ENCODE measurements at regions not wholly inside any gene's neighbourhood (a gene's known extent, or its start where the extent isn't known, plus 50 kb on each side); places are given as distances from the start of the nearest gene placed in this dataset.

DNA sequence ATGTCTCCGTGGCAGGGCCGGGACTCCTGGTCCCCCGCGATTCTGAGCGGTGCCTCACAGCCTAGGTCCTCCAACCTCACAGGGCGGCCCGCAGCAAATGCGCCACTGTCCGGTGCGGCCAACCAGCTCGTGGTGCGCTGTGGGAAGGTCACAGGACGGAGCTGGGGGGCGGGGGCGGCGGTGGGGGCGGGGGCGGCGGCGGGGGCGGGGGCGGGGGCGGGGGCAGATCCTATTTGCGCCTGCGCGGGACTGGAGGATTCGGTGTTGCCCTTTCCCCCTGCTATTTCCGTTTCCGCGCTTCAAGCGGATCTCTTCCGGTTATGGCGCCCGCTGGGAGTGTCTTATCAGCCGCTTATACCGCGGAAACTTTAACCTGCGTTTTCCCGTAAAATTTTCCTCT is 106.7 kb upstream of the SNRPN start:
- TF ChIP-seq EZH2 (IDR thresholded peaks at IDR 0.05; ENCODE audit: borderline replicate concordance, insufficient read depth, low read depth, low read length, poor library complexity, severe bottlenecking) = no peak
- TF ChIP-seq, protein P1, sequence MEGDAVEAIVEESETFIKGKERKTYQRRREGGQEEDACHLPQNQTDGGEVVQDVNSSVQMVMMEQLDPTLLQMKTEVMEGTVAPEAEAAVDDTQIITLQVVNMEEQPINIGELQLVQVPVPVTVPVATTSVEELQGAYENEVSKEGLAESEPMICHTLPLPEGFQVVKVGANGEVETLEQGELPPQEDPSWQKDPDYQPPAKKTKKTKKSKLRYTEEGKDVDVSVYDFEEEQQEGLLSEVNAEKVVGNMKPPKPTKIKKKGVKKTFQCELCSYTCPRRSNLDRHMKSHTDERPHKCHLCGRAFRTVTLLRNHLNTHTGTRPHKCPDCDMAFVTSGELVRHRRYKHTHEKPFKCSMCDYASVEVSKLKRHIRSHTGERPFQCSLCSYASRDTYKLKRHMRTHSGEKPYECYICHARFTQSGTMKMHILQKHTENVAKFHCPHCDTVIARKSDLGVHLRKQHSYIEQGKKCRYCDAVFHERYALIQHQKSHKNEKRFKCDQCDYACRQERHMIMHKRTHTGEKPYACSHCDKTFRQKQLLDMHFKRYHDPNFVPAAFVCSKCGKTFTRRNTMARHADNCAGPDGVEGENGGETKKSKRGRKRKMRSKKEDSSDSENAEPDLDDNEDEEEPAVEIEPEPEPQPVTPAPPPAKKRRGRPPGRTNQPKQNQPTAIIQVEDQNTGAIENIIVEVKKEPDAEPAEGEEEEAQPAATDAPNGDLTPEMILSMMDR (IDR thresholded peaks at IDR 0.05) = no peak
- no peak overlapping the region for H3K4me3 ChIP-seq (ENCODE audit: control extremely low read depth in 1 of 5, extremely low read depth in 1 of 5, insufficient read depth in 1 of 5, low read depth in 2 of 5, low read length in 4 of 5)
- H3K79me2 ChIP-seq (ENCODE audit: control insufficient read depth, insufficient read depth, low read length) = no peaks in the 10 kb centered on the region
- no peaks in the 10 kb centered on the region for H3K27me3 ChIP-seq (replicated peaks in 1 of 4; ENCODE audit: control extremely low read depth in 1 of 4, control insufficient read depth in 3 of 4, insufficient read depth in 4 of 4, low read length in 3 of 4)
- H3K9me3 Mint-ChIP-seq (ENCODE audit: insufficient read depth) = no peaks in the 10 kb centered on the region
- ChIA-PET CTCF (no interaction called here), POLR2A (no interaction called here)
- ATAC-seq (ENCODE audit: low read depth) (no peak), DNase-seq (no peak)
- H2AFZ ChIP-seq (ENCODE audit: insufficient read depth, low read depth, low read length, poor library complexity, severe bottlenecking) = no peak overlapping the region
- H3K4me1 Mint-ChIP-seq = peaks cover 2% of the 10 kb centered on the region
- H3K9me3 ChIP-seq (ENCODE audit: control extremely low read depth in 1 of 3, control insufficient read depth in 2 of 3, insufficient read depth in 1 of 3, low read length in 2 of 3) = peaks cover 0 to 18% (median 4%) of the 10 kb centered on the region in 3 donors
- H3K4me2 ChIP-seq (replicated peaks; ENCODE audit: low read depth, low read length, poor library complexity, severe bottlenecking) = peak overlapping the region; percentile 33
- H3K4me3 Mint-ChIP-seq = peak overlapping the region; percentile 57
- H4K20me1 ChIP-seq (ENCODE audit: control insufficient read depth, insufficient read depth, low read length, poor library complexity, severe bottlenecking) = no peaks in the 10 kb centered on the region
- no peak overlapping the region for H3K27ac Mint-ChIP-seq
- intact Hi-C loops (cut with micrococcal nuclease) = no loop called here
- no peak overlapping the region for H3K9ac ChIP-seq (ENCODE audit: low read length)
- 30% methylated on average over 22 of the region's 39 CpGs for WGBS (ENCODE audit: insufficient coverage)
- H3K27ac ChIP-seq (ENCODE audit: low read length in 2 of 2) = no peak overlapping the region
- H3K27me3 Mint-ChIP-seq = no peaks in the 10 kb centered on the region
- no peaks in the 10 kb centered on the region for H3K4me1 ChIP-seq (ENCODE audit: control insufficient read depth in 2 of 2, insufficient read depth in 2 of 2, low read length in 2 of 2)
- H3K36me3 ChIP-seq (replicated peaks in 1 of 2; ENCODE audit: control extremely low read depth in 1 of 2, control insufficient read depth in 1 of 2, extremely low read depth in 1 of 2, insufficient read depth in 2 of 2, low read length in 1 of 2) = no peaks in the 10 kb centered on the region

DNA sequence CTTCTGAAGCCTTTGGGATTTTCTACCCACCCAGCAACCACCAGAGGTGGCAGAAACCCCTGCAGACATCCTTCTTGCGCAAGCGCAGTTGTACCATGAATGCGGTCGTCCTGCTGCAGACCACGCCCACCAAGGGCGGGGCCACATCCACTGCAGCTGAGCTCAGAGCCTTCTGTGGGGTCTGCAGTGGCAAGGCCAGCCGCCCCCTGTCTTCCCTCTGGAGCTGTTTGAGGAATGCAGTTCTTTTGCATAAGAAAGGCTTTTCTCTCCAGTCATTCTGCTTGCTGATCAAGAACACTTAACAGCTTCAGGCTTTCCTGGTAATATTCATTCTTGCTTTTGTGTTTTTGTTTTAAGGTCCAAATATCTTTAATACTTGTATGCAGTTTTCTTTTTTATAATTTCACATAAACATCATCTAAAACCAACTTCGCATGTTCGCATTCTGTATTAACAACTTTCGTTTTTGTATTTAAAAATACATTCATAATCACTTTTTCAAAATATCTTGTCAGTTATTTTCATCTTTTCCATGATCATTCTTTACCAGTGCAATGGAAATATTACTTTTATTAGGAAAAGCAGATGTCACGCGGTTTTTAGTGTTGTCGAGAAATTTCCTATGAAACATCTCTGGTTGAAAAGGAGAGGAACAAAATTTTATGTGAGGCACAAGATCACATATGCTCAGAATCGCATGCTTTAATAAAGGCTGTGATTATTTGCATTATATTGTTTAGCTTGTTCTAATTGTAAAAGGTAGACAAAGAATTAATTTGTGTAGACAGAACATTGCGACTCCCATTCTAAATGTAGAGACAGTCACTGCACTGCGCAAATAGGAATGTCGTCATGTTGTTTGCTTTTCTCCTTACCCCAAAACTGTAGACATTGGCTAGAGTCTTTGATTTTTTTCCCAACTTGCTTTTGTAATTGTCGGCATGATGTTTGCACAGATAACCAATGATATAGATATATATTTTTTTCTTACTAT is 98.1 kb upstream of the SNRPN start:
- Histone ChIP-seq H3K9ac (ENCODE audit: low read length) (no peak overlapping the region), H3K4me1 (ENCODE audit: control insufficient read depth in 2 of 2, insufficient read depth in 2 of 2, low read length in 2 of 2) (no peaks in the 10 kb centered on the region), H3K9me3 (ENCODE audit: control extremely low read depth in 1 of 3, control insufficient read depth in 2 of 3, insufficient read depth in 1 of 3, low read length in 2 of 3) (peaks cover 1 to 4% (median 3%) of the 10 kb centered on the region in 3 donors), H3K36me3 (replicated peaks in 1 of 2; ENCODE audit: control extremely low read depth in 1 of 2, control insufficient read depth in 1 of 2, extremely low read depth in 1 of 2, insufficient read depth in 2 of 2, low read length in 1 of 2) (no peaks in the 10 kb centered on the region), H2AFZ (ENCODE audit: insufficient read depth, low read depth, low read length, poor library complexity, severe bottlenecking) (no peak overlapping the region), H3K27me3 (replicated peaks in 1 of 4; ENCODE audit: control extremely low read depth in 1 of 4, control insufficient read depth in 3 of 4, insufficient read depth in 4 of 4, low read length in 3 of 4) (peaks cover 0 to 4% (median 0%) of the 10 kb centered on the region in 4 experiments), H3K4me3 (ENCODE audit: control extremely low read depth in 1 of 5, extremely low read depth in 1 of 5, insufficient read depth in 1 of 5, low read depth in 2 of 5, low read length in 4 of 5) (no peak overlapping the region), H3K4me2 (replicated peaks; ENCODE audit: low read depth, low read length, poor library complexity, severe bottlenecking) (no peak overlapping the region), H4K20me1 (ENCODE audit: control insufficient read depth, insufficient read depth, low read length, poor library complexity, severe bottlenecking) (no peaks in the 10 kb centered on the region), H3K27ac (ENCODE audit: low read length in 2 of 2) (no peak overlapping the region), H3K79me2 (ENCODE audit: control insufficient read depth, insufficient read depth, low read length) (no peaks in the 10 kb centered on the region)
- Mint-ChIP-seq H3K4me3 (no peak overlapping the region), H3K9me3 (ENCODE audit: insufficient read depth) (no peaks in the 10 kb centered on the region), H3K27me3 (no peaks in the 10 kb centered on the region), H3K4me1 (no peaks in the 10 kb centered on the region), H3K27ac (no peak overlapping the region)
- ATAC-seq (ENCODE audit: low read depth) (no peak), DNase-seq (no peak)
- WGBS (ENCODE audit: insufficient coverage) = 59% methylated on average over 11 of the region's 18 CpGs
- TF ChIP-seq, protein P1 (IDR thresholded peaks at IDR 0.05) = no peak
- TF ChIP-seq EZH2 (IDR thresholded peaks at IDR 0.05; ENCODE audit: borderline replicate concordance, insufficient read depth, low read depth, low read length, poor library complexity, severe bottlenecking) = no peak
- CTCF ChIA-PET = no interaction called here
- intact Hi-C loops (cut with micrococcal nuclease) = no loop called here
- POLR2A ChIA-PET = no interaction called here
